ENCODE measurements at regions not wholly inside any gene's neighbourhood (a gene's known extent, or its start where the extent isn't known, plus 50 kb on each side); places are given as distances from the start of the nearest gene placed in this dataset.

DNA sequence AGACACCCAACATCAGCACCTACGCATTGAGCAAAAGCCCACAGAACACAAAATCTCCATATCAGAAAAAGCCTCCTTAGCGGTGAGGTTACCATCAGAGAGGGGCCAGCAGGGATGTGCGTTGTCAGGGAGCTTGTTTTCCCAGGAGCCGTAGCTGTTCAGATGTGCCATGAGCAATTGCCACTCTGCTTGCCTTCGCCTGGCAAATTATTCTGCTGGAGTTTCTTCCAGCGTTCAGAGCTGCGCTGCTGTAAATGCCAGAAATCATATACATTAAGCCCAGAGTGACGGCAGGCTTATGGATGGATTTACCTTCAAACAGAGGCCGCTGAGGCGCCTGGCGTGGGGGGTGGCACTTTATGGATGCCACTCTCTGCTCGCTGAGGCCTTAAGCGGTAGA is 632.3 kb downstream of the BCOR start:
- TF ChIP-seq POLR2A (IDR thresholded peaks at IDR 0.05; ENCODE audit: low read depth, low read length) (no peak), POLR2AphosphoS5 (IDR thresholded peaks at IDR 0.05; ENCODE audit: low read depth, low read length) (no peak)

All from GM12892 (cell line).